ENCODE measurements at regions not wholly inside any gene's neighbourhood (a gene's known extent, or its start where the extent isn't known, plus 50 kb on each side); places are given as distances from the start of the nearest gene placed in this dataset.

DNA sequence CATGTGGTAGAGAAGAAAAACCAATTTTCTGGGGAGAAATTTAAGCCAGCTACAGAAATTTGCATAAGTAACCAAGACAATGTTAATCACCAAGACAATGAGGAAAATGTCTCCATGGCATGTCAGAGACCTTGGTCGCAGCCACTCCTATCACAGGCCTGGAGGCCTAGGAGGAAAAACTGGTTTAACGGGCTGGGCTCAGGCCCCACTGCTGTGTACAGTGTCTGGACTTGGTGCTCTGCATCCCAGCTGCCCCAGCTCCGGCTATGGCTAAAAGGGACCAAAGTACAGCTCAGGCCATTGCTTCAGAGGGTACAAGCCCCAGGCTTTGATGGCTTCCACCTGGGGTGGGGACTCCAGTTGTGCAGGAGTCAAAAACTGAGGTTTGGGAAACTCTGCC is 1075.1 kb upstream of the CDH18 start:
- FAIRE-seq (no peak), DNase-seq (ENCODE audit: low spot score) (no peak), ATAC-seq (no peak)
- H3K4me1 ChIP-seq (ENCODE audit: insufficient read depth, low read length): no peaks in the 10 kb centered on the region
- no TSS peak for BruUV-seq (replicated peaks)
- intact Hi-C loops (cut with micrococcal nuclease; ENCODE audit: unreplicated experiment): no loop called here
- H3K9ac ChIP-seq (ENCODE audit: insufficient read depth, low read depth, low read length): no peak overlapping the region
- 5% methylated on average over 2 of the region's 3 CpGs for WGBS (ENCODE audit: low lambda C conversion rate)
- H3K27ac ChIP-seq (ENCODE audit: extremely low read length, insufficient read depth, low read length): no peak overlapping the region
- no peaks in the 10 kb centered on the region for H4K20me1 ChIP-seq (ENCODE audit: insufficient read depth, low read length)
- H3K79me2 ChIP-seq (ENCODE audit: insufficient read depth, low read length): no peaks in the 10 kb centered on the region
- H3K4me2 ChIP-seq (ENCODE audit: low read depth, low read length): no peak overlapping the region
- CTCF ChIA-PET (ENCODE audit: low intra/inter-chr PET ratio, low total read pairs): no interaction called here
- H3K27me3 ChIP-seq (ENCODE audit: control insufficient read depth in 1 of 2, insufficient read depth in 2 of 2, low read length in 2 of 2): no peaks in the 10 kb centered on the region
- POLR2A ChIA-PET: no interaction called here
- no peak overlapping the region for H2AFZ ChIP-seq (ENCODE audit: low read length)
- no peak overlapping the region for H3K4me3 ChIP-seq (replicated peaks in 1 of 3; ENCODE audit: insufficient read depth in 1 of 3, low read depth in 2 of 3, low read length in 3 of 3)
- in situ Hi-C loops (cut with HindIII; ENCODE audit: extremely low pct_ligation_motif_present, low pct_unique_long_range_greater_than_20kb): no loop called here
- peaks cover 86% of the 10 kb centered on the region for H3K9me3 ChIP-seq (ENCODE audit: low read length)
- no peaks in the 10 kb centered on the region for H3K36me3 ChIP-seq (replicated peaks in 1 of 2; ENCODE audit: control insufficient read depth in 1 of 2, insufficient read depth in 2 of 2, low read length in 2 of 2)
- TF ChIP-seq, protein P1, sequence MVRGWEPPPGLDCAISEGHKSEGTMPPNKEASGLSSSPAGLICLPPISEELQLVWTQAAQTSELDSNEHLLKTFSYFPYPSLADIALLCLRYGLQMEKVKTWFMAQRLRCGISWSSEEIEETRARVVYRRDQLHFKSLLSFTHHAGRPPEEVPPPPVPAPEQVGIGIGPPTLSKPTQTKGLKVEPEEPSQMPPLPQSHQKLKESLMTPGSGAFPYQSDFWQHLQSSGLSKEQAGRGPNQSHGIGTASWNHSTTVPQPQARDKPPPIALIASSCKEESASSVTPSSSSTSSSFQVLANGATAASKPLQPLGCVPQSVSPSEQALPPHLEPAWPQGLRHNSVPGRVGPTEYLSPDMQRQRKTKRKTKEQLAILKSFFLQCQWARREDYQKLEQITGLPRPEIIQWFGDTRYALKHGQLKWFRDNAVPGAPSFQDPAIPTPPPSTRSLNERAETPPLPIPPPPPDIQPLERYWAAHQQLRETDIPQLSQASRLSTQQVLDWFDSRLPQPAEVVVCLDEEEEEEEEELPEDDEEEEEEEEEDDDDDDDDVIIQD (CRISPR knock-in tag; IDR thresholded peaks at IDR 0.05; ENCODE audit: low read depth): no peak
- TF ChIP-seq REPIN1 (CRISPR knock-in tag; IDR thresholded peaks at IDR 0.05; ENCODE audit: borderline replicate concordance, low read depth) (no peak), HNRNPK (IDR thresholded peaks at IDR 0.05; ENCODE audit: low read depth, low read length, poor library complexity, severe bottlenecking) (no peak), ZMYM4 (CRISPR knock-in tag; IDR thresholded peaks at IDR 0.05) (no peak), FOXO1 (CRISPR knock-in tag; IDR thresholded peaks at IDR 0.05) (no peak), ZNF414 (CRISPR knock-in tag; IDR thresholded peaks at IDR 0.05) (no peak), CAMTA2 (CRISPR knock-in tag; IDR thresholded peaks at IDR 0.05; ENCODE audit: borderline replicate concordance) (no peak), YEATS2 (CRISPR knock-in tag; IDR thresholded peaks at IDR 0.05; ENCODE audit: borderline replicate concordance) (no peak), ZBTB44 (CRISPR knock-in tag; IDR thresholded peaks at IDR 0.05) (no peak), ARID4A (CRISPR knock-in tag; IDR thresholded peaks at IDR 0.05; ENCODE audit: borderline replicate concordance) (no peak), CBFB (CRISPR knock-in tag; IDR thresholded peaks at IDR 0.05) (no peak), ZNF230 (CRISPR knock-in tag; IDR thresholded peaks at IDR 0.05) (no peak), ZNF124 (CRISPR knock-in tag; IDR thresholded peaks at IDR 0.05) (no peak), RFXANK (CRISPR knock-in tag; IDR thresholded peaks at IDR 0.05) (no peak)
- TF ChIP-seq, protein P2, sequence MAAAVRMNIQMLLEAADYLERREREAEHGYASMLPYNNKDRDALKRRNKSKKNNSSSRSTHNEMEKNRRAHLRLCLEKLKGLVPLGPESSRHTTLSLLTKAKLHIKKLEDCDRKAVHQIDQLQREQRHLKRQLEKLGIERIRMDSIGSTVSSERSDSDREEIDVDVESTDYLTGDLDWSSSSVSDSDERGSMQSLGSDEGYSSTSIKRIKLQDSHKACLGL (CRISPR knock-in tag; IDR thresholded peaks at IDR 0.05): no peak
- TF ChIP-seq, protein P3, sequence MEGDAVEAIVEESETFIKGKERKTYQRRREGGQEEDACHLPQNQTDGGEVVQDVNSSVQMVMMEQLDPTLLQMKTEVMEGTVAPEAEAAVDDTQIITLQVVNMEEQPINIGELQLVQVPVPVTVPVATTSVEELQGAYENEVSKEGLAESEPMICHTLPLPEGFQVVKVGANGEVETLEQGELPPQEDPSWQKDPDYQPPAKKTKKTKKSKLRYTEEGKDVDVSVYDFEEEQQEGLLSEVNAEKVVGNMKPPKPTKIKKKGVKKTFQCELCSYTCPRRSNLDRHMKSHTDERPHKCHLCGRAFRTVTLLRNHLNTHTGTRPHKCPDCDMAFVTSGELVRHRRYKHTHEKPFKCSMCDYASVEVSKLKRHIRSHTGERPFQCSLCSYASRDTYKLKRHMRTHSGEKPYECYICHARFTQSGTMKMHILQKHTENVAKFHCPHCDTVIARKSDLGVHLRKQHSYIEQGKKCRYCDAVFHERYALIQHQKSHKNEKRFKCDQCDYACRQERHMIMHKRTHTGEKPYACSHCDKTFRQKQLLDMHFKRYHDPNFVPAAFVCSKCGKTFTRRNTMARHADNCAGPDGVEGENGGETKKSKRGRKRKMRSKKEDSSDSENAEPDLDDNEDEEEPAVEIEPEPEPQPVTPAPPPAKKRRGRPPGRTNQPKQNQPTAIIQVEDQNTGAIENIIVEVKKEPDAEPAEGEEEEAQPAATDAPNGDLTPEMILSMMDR (CRISPR knock-in tag; IDR thresholded peaks at IDR 0.05): no peak
